ENCODE measurements at regions not wholly inside any gene's neighbourhood (a gene's known extent, or its start where the extent isn't known, plus 50 kb on each side); places are given as distances from the start of the nearest gene placed in this dataset.

GRCh38 chr20:11379257-11380011 is 538.3 kb upstream of the BTBD3 start:
- TF ChIP-seq, protein P1, sequence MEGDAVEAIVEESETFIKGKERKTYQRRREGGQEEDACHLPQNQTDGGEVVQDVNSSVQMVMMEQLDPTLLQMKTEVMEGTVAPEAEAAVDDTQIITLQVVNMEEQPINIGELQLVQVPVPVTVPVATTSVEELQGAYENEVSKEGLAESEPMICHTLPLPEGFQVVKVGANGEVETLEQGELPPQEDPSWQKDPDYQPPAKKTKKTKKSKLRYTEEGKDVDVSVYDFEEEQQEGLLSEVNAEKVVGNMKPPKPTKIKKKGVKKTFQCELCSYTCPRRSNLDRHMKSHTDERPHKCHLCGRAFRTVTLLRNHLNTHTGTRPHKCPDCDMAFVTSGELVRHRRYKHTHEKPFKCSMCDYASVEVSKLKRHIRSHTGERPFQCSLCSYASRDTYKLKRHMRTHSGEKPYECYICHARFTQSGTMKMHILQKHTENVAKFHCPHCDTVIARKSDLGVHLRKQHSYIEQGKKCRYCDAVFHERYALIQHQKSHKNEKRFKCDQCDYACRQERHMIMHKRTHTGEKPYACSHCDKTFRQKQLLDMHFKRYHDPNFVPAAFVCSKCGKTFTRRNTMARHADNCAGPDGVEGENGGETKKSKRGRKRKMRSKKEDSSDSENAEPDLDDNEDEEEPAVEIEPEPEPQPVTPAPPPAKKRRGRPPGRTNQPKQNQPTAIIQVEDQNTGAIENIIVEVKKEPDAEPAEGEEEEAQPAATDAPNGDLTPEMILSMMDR (conservative IDR thresholded peaks at IDR 0.05; ENCODE audit: low read depth, low read length), result no peak

DNA sequence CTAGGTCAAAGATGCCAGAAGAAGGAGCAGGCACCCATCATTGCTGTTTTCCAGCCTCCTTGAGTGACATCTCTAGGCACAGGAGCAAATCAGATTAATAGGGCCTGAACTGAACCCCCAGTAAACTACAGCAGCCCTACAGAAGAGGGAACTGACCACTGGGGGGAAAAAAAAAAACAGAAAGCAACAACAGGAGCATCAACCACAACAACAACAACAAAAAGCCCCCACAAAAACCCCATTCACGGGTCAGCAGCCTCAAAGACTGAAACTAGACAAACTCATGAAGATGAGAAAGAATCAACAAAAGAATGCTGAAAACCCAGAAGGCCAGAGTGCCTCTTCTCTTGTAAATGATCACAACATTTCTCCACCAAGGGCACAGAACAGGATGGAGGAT is 537.4 kb upstream of the BTBD3 start:
- TF ChIP-seq, protein P1 (conservative IDR thresholded peaks at IDR 0.05; ENCODE audit: low read depth, low read length), result no peak
- no peak overlapping the region for H3K4me3 ChIP-seq (ENCODE audit: low read depth, low read length)
- no peak for DNase-seq (ENCODE audit: low read depth)

More at GRCh38 chr20:11379257-11380011, 538.3 kb upstream of the BTBD3 start:
- DNase-seq (ENCODE audit: low read depth), result no peak
- no peak overlapping the region for H3K4me3 ChIP-seq (ENCODE audit: low read depth, low read length)

DNA sequence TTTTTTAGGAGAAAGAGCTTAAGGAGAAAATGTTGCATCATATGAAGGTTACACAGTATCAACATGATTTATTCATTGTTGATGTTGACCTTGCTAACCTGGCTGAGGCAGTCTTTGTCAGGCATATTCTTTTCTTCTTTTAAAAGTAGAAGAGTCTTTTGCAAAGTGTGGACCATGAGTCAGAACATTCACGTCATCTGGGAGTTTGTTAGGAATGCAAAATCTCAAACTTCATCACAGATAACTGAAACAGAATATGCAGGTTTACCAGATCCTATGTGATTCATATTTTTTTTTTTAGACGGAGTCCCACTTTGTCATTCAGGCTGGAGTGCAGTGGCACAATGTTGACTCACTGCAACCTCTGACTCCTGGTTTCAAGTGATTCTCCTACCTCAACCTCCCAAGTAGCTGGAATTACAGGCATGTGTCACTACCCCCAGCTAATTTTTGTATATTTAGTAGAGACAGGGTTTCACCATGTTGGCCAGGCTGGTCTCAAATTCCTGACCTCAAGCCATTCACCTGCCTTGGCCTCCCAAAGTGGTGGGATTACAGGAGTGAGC is 530.4 kb upstream of the BTBD3 start:
- TF ChIP-seq, protein P1 (conservative IDR thresholded peaks at IDR 0.05; ENCODE audit: low read depth, low read length), result no peak
- H3K4me3 ChIP-seq (ENCODE audit: low read depth, low read length), result no peak overlapping the region
- DNase-seq (ENCODE audit: low read depth), result no peak

DNA sequence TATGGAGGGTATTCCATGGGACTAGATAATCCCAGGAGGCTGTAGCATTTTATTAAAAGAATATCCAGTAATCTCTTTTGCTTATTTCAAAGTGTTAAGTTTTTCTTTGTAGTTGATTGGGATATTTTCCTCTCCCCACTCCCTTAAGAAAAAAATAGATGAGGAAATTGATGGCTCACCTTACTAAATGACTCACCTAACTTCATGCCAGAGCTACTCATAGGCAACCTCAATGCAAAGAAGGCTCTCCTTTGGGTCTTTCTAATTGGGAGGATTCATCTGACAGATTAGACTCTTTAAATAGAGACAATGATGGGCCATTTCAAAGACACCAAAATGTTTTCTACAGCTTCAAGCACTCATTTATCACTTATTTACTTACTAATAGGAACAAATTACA is 528.5 kb upstream of the BTBD3 start:
- TF ChIP-seq, protein P1 (conservative IDR thresholded peaks at IDR 0.05; ENCODE audit: low read depth, low read length), result no peak
- no peak for DNase-seq (ENCODE audit: low read depth)
- H3K4me3 ChIP-seq (ENCODE audit: low read depth, low read length), result no peak overlapping the region

DNA sequence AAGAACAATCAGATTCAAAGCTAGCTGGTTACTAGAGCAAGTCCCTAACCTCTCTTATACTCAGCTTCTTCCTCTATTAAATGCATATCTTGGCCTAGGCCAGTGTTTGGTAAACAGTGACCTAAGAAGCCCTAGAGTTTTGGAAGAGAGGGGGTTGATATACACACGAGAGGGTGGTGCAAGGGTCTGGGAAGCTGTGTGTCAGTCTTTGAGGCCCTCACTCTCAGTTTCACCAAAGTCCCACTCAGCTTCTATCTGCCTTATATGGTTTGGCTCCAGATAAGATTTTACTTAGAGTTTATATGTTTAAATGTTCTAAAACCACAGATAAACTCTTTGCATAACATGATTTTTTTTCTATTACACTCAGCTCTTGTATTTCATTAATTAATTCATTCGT is 526.1 kb upstream of the BTBD3 start:
- TF ChIP-seq, protein P1 (conservative IDR thresholded peaks at IDR 0.05; ENCODE audit: low read depth, low read length), result no peak
- no peak for DNase-seq (ENCODE audit: low read depth)
- H3K4me3 ChIP-seq (ENCODE audit: low read depth, low read length), result no peak overlapping the region

DNA sequence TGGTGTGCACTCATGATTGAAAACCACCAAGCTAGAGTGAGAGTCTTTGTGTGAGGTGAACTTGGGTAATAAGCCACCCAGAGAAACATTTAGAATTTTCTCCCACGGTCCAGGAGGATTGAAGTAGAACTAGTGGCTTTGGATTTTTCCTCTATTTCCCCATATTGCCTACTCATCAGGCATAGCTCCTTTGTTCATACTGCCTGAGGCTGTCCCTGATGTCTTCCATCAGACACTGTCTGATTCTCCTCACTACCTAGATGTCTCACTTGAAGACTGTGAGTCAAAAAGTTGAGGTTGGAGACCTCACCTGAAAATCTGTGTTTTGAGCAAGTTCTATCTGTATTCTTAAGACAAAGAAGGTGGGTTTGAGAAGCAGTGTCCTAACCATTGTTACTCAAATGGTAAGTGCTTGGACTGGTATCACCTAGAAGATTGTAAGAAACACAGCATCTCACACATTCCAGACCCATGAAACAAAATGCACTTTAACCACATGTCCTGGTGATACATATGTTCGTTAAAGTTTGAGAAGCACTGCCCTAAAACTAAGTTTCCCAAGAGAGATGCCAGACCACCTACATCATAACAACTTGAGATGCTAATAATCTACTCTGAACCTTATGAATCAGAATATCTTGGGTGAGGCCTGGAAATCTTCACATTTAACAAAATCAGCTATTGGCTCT is 523.4 kb upstream of the BTBD3 start:
- no peak for DNase-seq (ENCODE audit: low read depth)
- no peak overlapping the region for H3K4me3 ChIP-seq (ENCODE audit: low read depth, low read length)
- TF ChIP-seq, protein P1 (conservative IDR thresholded peaks at IDR 0.05; ENCODE audit: low read depth, low read length), result no peak
